CD14-positive monocyte (primary cell): ENCODE measurements at regions not wholly inside any gene's neighbourhood (a gene's known extent, or its start where the extent isn't known, plus 50 kb on each side); places are given as distances from the start of the nearest gene placed in this dataset.

Experiments used
- DNase-seq, 3 donors: peaks; one replicate each; pipeline ENCODE4 v3.0.0-alpha.2; 2011 to 2022
- H2AFZ ChIP-seq: 2 replicates; pipeline ENCODE4 v1.6.0; 2012; ENCODE audit warnings: mild to moderate bottlenecking, low read depth, low read length, inconsistent platforms; ENCODE audit not compliant: insufficient read depth, poor library complexity, severe bottlenecking
- H3K27ac ChIP-seq, 2 donors: 1 replicate in 1 of 2; 2 replicates in 1 of 2; pipeline ENCODE4 v1.5.1; 2012 to 2013; ENCODE audit warnings: low read length in 2 of 2, control low read depth in 1 of 2, inconsistent platforms in 1 of 2, low read depth in 1 of 2, mild to moderate bottlenecking in 1 of 2
- H3K27me3 ChIP-seq, 2 donors: one replicate each; pipeline versions ENCODE4 v1.6.0 to v1.6.1; 2011 to 2013; ENCODE audit warnings: low read length in 2 of 2; ENCODE audit not compliant: control insufficient read depth in 2 of 2, insufficient read depth in 2 of 2
- H3K36me3 ChIP-seq, 2 donors: replicated peaks in 1 of 2; 1 replicate in 1 of 2; 2 replicates in 1 of 2; pipeline versions ENCODE4 v1.5.1 to v1.6.1; 2012 to 2013; ENCODE audit warnings: low read length in 2 of 2, control low read depth in 1 of 2, inconsistent platforms in 1 of 2, mild to moderate bottlenecking in 1 of 2; ENCODE audit not compliant: insufficient read depth in 2 of 2, control insufficient read depth in 1 of 2
- H3K4me1 ChIP-seq, 2 donors: 1 replicate in 1 of 2; 2 replicates in 1 of 2; pipeline versions ENCODE4 v1.5.1 to v1.6.1; 2012 to 2013; ENCODE audit warnings: low read length in 2 of 2, control low read depth in 1 of 2, inconsistent platforms in 1 of 2, mild to moderate bottlenecking in 1 of 2, moderate library complexity in 1 of 2; ENCODE audit not compliant: insufficient read depth in 2 of 2, control insufficient read depth in 1 of 2
- H3K4me2 ChIP-seq: replicated peaks from 2 replicates; pipeline ENCODE3; 2012; ENCODE audit warnings: low read length, moderate library complexity, mild to moderate bottlenecking; ENCODE audit not compliant: poor library complexity, severe bottlenecking; ENCODE audit errors: extremely low read depth
- H3K4me3 ChIP-seq, 3 experiments: fragments of 200-600 bp in 1 of 3; sonication (generic) in 1 of 3; replicated peaks in 1 of 3; 1 replicate in 2 of 3; 2 replicates in 1 of 3; pipeline ENCODE4 v1.5.1; 2011 to 2013; ENCODE audit warnings: low read length in 3 of 3, mild to moderate bottlenecking in 3 of 3, control low read depth in 2 of 3, low read depth in 2 of 3, inconsistent platforms in 1 of 3, moderate library complexity in 1 of 3
- H3K79me2 ChIP-seq: 2 replicates; pipeline ENCODE4 v1.6.0; 2012; ENCODE audit warnings: mild to moderate bottlenecking, control low read depth, inconsistent platforms, low read length, moderate library complexity; ENCODE audit not compliant: insufficient read depth
- H3K9ac ChIP-seq: 2 replicates; pipeline ENCODE4 v1.6.0; 2017; ENCODE audit warnings: low read length, mild to moderate bottlenecking; ENCODE audit not compliant: insufficient read depth, poor library complexity, severe bottlenecking
- H3K9me3 ChIP-seq, 2 donors: replicated peaks in 1 of 2; 1 replicate in 1 of 2; 2 replicates in 1 of 2; pipeline versions ENCODE4 v1.5.1 to v1.6.1; 2012 to 2013; ENCODE audit warnings: low read length in 2 of 2, control low read depth in 1 of 2; ENCODE audit not compliant: control insufficient read depth in 1 of 2, insufficient read depth in 1 of 2
- H4K20me1 ChIP-seq: 2 replicates; pipeline ENCODE4 v1.6.0; 2012; ENCODE audit warnings: mild to moderate bottlenecking, low read length, control low read depth, moderate library complexity; ENCODE audit not compliant: insufficient read depth
- H3K27ac Mint-ChIP-seq, 7 donors: one replicate each; pipeline ENCODE4 v1.8.0; 2020; ENCODE audit warnings: mild to moderate bottlenecking in 7 of 7, mixed read lengths in 7 of 7, moderate library complexity in 6 of 7, inconsistent platforms in 2 of 7
- H3K27me3 Mint-ChIP-seq, 3 donors: one replicate each; pipeline ENCODE4 v1.8.0; 2021 to 2022; ENCODE audit warnings: low read depth in 3 of 3, mild to moderate bottlenecking in 3 of 3, mixed read lengths in 3 of 3, moderate library complexity in 3 of 3, inconsistent platforms in 1 of 3
- H3K36me3 Mint-ChIP-seq, 2 donors: one replicate each; pipeline ENCODE4 v1.8.0; 2020; ENCODE audit warnings: mixed read lengths in 2 of 2, inconsistent platforms in 1 of 2, mild to moderate bottlenecking in 1 of 2
- H3K4me1 Mint-ChIP-seq: one replicate; pipeline ENCODE4 v1.8.0; 2020; ENCODE audit warnings: mild to moderate bottlenecking, mixed read lengths
- H3K4me3 Mint-ChIP-seq, 2 donors: one replicate each; pipeline ENCODE4 v1.8.0; 2020; ENCODE audit warnings: mild to moderate bottlenecking in 2 of 2, mixed read lengths in 2 of 2, moderate library complexity in 1 of 2
- H3K9me3 Mint-ChIP-seq, 7 donors: one replicate each; pipeline ENCODE4 v1.8.0; 2020 to 2022; ENCODE audit warnings: mixed read lengths in 7 of 7, mild to moderate bottlenecking in 6 of 7, moderate library complexity in 6 of 7, inconsistent platforms in 2 of 7
- CTCF ChIP-seq: fragments of 200-600 bp; IDR thresholded peaks from one replicate; pipeline ENCODE4 v1.8.0; 2022; ENCODE audit warnings: antibody characterized with exemption, mild to moderate bottlenecking
- intact Hi-C, 2 donors: fragments of 100-400 bp; cut with micrococcal nuclease; formaldehyde crosslinking; loops; one replicate each; pipeline versions ENCODE4 v1.15.0 to v1.15.1; 2023

- H3K9me3 Mint-ChIP-seq: peaks cover 0 to 6% (median 2%) of the 10 kb centered on the region in 7 donors
Observed at GRCh38 chr18:38318416-38318815, 752.8 kb upstream of the CELF4 start.

GRCh38 chr18:38313831-38314230, 748.2 kb upstream of the CELF4 start:
- Histone ChIP-seq H3K79me2 (no peaks in the 10 kb centered on the region), H3K27ac (no peak overlapping the region), H3K4me3 (no peak overlapping the region), H3K27me3 (no peaks in the 10 kb centered on the region), H3K4me2 (no peak overlapping the region), H4K20me1 (no peaks in the 10 kb centered on the region), H3K4me1 (no peaks in the 10 kb centered on the region), H3K9me3 (peaks cover 0 to 6% of the 10 kb centered on the region in 2 donors), H3K36me3 (no peaks in the 10 kb centered on the region), H2AFZ (no peak overlapping the region), H3K9ac (no peak overlapping the region)
- intact Hi-C loops: no loop called here
- peaks cover 1 to 5% (median 3%) of the 10 kb centered on the region in 7 donors for H3K9me3 Mint-ChIP-seq
- H3K4me1 Mint-ChIP-seq: no peaks in the 10 kb centered on the region
- no peak overlapping the region for H3K4me3 Mint-ChIP-seq
- H3K27ac Mint-ChIP-seq: no peak overlapping the region
- no peak for TF ChIP-seq CTCF
- H3K27me3 Mint-ChIP-seq: no peaks in the 10 kb centered on the region
- H3K36me3 Mint-ChIP-seq: no peaks in the 10 kb centered on the region
- DNase-seq: no peak

More at GRCh38 chr18:38318416-38318815, 752.8 kb upstream of the CELF4 start:
- no peak overlapping the region for H2AFZ ChIP-seq
- H3K79me2 ChIP-seq: no peaks in the 10 kb centered on the region
- H3K36me3 ChIP-seq: no peaks in the 10 kb centered on the region
- H3K4me2 ChIP-seq: no peak overlapping the region
- H3K9ac ChIP-seq: no peak overlapping the region
- Mint-ChIP-seq H3K4me1 (no peaks in the 10 kb centered on the region), H3K27me3 (no peaks in the 10 kb centered on the region), H3K4me3 (no peak overlapping the region), H3K36me3 (no peaks in the 10 kb centered on the region), H3K27ac (no peak overlapping the region)
- no peaks in the 10 kb centered on the region for H3K27me3 ChIP-seq
- H4K20me1 ChIP-seq: no peaks in the 10 kb centered on the region
- no peak overlapping the region for H3K27ac ChIP-seq
- H3K9me3 ChIP-seq: peaks cover 0 to 6% of the 10 kb centered on the region in 2 donors
- TF ChIP-seq CTCF: no peak
- no peak overlapping the region for H3K4me3 ChIP-seq
- intact Hi-C loops: no loop called here
- no peak for DNase-seq
- no peaks in the 10 kb centered on the region for H3K4me1 ChIP-seq
